NCI-H69 (cell line): ENCODE measurements at regions not wholly inside any gene's neighbourhood (a gene's known extent, or its start where the extent isn't known, plus 50 kb on each side); places are given as distances from the start of the nearest gene placed in this dataset.

Experiments
- DNase-seq: peaks from one replicate; lab custom pipeline; 2025; lab: John Stamatoyannopoulos, UW

DNA sequence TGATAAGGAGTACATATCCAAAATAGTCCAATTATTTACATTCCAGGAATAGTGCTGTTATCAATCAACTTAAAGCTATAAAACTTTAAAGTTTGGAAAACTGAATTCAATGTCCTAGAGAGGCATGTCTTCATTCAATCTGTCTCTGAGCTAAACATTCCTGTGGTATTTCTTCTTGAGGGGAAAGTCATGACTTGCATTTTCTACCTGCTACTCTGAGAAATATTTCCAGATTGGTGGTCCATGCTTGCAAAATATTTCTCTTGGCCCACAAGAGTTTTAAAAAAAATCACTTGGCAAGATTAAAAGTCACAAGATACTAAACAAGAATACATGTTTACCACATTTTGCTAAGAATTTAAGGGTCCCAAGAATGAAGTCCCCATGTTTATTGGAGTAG is 63.6 kb upstream of the HGF start:
- DNase-seq = no peak

DNA sequence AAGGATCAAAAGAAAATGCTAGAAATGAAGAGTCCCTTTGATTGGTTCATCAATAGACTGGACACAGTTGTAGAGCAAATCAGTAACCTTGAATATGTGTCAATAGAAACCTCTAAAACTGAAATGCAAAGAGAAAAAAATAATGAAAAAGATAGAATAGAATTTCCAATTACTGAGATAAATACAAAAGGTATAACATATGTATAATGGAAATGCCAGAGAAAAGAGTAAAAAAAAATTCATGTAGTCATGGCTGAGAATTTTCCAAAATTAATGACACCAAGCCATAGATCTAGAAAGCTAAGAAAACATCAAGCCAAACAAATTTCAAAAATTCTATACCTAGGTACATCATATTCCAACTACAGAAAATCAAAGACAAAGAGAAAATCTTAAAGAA is 62.0 kb upstream of the HGF start:
- DNase-seq = no peak

DNA sequence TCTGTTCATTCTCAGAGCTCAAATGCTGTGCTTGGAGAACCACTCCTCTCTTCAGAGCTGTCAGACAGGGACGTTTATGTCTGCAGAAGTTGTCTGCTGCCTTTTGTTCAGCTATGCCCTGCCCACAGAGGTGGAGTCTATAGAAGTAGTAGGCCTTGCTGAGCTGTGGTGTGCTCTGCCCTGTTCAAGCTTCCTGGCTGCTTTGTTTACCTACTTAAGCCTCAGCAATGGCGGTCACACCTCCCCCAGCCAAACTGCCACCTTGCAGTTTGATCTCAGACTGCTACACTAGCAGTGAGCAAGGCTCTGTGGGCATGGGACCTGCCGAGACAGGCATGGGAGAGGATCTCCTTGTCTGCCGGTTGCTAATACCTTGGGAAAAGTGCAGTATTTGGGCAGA is 59.7 kb upstream of the HGF start:
- peak; percentile 9 for DNase-seq

DNA sequence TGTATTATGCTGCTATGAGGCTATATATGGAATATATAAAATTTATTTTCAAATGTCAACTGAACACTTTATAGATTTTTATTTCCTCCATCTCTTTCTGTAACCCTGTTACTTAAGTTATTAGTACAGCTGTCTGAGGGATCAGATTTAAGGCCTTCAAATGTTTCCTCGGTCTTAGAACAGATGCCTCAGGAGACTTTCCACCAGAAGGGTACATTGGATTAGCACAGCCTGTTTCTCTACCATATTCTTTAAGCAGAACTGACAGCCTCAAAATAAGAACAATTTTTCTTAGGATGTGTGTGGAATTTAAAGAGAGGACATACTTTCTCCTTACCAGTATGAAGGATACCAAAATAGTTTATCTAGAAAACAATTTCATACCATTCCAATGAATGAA is 53.0 kb upstream of the HGF start:
- no peak for DNase-seq

DNA sequence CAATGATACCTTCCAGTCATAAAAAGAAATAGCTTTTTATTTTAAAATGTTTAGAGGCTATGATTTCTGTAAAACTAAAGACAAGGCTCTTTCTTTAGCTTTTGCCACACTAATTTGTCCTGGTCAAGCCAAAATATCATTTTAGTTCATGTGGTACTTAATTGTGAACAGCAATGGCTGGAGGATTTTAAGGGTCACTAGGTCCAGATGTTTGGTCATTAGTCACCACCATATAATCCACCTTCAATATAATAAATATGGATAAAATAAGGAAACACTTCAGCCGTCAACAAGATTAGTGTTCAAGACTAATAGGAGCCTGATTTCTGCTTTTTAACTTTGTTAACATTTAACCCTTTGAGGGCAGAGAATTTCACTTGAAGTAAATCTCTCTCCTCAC is 50.0 kb upstream of the HGF start:
- no peak for DNase-seq
